DMS153 treated with DMSO at 0.1 percent for 48 hours (cell line): ENCODE measurements at regions not wholly inside any gene's neighbourhood (a gene's known extent, or its start where the extent isn't known, plus 50 kb on each side); places are given as distances from the start of the nearest gene placed in this dataset.

Experiments used
- DNase-seq: peaks from one replicate; lab custom pipeline; 2025; ENCODE audit not compliant: unreplicated experiment; lab: John Stamatoyannopoulos, UW

DNA sequence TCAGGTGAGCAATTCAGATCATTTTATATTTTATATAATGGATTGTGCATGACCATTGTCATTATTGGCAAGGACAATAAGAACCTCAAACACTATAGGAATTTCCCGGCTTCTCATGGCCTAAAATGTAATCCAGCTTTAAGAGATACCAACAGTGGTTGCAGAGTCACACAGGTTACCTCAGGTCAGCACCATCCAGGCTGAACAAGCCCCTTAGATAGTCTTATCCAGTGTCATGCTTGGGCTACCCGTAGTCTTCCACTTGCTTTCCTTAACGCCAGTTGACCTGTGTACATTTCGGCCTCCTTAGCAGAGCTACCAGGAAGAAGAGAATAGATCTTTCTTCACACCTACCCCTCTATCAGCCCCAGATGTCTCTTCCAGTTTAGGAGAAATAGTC lies 293.3 kb upstream of the SYT4 start:
- no peak for DNase-seq

DNA sequence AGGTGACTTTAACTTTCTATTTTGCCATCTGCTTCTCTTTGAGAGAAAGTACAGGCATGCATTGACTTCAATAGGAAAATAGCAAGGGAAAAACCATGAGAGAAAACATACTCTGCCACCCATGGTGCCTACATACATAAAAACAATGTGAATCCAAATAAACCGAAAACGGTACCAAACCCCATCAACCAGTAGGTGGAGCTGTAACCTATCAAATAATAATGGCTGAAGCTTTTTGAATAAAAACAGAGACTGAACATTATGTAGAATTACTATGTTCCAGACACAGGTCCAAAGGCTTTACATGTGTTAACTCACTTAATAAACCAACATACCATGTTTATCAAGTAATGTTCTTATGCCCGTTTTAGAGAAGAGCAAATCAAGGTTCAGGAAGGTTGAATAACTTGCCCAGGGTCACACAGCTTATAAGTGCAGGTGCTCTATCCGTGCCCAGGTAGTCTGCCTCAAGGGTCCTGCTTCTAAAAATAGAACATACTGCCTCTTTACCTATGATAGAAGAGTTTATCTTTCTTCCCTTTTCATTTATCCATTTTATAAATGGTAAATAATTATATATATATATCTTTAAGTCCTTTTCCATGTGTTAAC lies 293.9 kb upstream of the SYT4 start:
- peak; percentile 57 for DNase-seq

DNA sequence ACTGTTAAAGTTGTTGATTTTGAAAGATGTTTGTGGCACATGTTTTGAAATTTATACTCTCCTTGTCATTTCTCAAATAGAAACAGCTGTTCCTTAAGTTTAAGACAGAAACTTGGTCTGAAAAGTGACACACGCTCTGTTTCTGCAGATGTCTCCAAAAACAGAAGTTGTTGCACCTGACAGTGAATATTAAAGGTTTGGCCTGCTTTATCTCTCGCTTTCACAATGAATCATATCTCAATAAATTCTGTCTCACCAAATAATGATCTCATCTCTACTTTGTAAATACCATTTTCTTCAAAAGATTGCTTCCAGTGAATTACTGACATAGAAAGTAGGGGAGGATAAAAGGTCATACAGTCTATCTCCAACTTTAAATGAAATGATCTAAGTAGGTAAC lies 294.9 kb upstream of the SYT4 start:
- no peak for DNase-seq

DNA sequence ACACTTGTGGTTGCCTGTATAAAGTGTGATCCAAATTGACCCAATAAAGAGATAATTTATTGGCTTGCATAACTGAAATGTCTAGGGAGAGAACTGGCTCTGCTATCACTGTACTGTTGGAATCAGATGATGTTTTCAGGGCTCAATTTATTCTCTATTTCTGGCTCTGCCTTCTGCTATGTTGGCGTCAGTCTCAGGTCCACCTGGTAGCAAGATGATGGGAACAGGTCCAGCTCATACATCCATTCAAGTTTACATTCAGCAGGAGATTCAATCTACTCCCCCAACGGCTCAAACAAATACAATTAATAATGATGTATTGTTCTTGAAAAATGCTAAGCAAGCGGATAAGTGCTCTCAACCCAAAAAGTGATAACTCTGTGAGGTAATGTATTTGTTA lies 297.7 kb upstream of the SYT4 start:
- DNase-seq = no peak

DNA sequence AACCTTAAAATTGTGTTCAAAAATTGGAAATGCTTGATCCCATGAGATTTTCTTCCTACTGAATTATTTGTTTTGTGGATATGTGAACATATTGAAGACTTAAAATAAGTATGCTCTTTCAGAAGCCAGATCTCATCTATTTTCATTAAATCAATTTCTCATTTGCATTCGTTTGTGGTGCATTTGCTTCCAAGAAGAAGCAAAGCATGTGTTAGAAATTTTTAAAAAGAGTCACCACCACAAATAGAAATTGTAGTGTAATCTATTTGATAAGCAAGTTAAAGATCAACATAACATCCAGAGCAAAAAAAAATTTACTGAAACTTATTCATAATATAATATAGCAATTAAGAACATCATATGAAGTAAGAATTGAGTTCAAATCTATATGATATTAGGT lies 300.9 kb upstream of the SYT4 start:
- DNase-seq = no peak

DNA sequence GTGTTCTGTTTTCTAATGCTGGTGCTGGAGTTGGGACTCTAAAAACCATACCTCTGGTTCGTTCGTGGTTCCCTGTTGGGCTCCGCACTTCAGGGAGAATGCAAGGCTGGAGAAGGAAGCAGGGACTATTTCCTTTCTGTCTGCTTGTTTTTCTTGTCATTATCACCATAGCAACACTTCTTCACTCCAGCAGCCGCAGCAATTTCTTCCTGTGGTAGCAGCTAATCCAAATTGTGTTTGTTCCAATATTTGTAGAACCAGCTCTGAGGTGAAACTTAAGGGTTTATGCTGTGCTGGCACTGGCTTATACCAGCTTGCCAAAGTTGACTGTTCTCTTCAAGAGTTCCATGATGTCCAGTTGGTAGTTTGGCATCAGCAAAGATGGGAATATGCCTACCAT lies 301.4 kb upstream of the SYT4 start:
- no peak for DNase-seq

DNA sequence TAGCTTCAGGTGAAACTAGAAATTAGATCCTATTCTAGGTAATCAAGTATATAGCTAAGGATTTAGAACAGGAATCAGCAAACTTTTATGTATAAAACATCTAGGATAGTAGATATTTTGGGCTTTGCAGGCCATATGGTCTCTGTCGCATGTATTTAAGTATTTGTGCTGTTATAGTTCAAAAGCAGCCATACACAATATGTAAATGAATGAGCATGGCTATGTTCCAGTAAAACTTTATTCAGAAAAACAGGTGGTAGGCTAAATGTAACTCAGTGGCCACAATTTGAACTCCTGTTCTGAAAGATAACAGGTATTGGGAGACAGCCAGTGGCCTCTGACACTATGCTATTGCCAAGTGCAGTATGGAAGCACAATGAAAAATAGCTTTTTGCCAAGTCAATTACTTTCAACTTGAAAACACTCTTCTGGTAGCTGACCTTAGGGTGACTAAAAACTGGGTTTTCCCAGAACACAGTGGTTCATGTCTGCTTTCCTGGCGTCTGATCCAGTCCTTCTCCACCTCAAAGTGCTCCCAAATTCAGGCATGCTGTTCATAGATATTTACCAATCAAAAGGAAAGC lies 304.7 kb upstream of the SYT4 start:
- DNase-seq = no peak

DNA sequence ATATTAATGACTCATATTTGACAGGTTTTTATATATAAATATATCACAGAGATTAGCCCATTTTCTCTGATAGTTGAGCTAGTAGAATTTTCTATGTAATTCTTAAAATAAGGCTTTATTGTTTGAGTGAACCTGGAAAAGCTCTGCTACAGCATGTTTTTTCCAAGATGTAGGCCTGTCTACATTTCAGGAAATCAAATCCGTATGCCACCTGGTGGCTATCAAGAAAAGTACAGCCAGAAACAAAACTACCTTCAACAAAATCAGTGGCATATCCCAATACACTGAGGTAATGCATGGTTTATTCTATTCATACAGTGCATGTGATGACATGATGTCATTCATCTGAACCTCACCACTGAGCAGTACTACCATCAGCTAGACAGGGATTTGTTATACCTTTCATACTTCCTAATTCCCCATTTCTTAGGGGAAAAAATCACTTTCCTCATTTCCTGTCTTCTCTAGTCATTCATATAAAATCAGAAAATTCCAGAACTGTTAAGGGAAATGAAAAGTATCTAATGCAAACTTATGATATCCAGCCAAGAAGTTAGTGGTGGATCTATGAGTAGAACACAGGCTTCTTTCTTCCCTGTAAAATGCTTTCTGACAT lies 310.4 kb upstream of the SYT4 start:
- DNase-seq = peak; percentile 47

DNA sequence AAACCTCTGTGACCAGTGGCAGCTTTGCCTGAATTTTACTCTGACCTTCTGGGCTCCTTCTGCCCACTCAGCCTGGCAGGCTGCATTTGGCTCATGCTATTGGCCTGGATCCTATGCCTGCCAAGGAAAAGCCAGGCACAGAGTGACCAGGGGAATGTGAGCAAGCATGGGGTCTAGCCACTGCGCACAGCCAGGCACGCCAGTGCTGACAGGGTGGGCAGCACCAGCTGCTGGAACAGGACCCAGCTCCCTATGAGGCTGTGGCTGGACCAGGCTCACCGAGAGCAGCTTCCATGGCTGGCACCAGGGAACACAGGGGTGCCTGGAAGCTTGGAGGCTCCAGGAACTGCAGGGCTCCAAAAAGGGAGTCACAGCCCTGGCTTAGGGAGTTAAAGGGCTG lies 311.5 kb upstream of the SYT4 start:
- DNase-seq = no peak

DNA sequence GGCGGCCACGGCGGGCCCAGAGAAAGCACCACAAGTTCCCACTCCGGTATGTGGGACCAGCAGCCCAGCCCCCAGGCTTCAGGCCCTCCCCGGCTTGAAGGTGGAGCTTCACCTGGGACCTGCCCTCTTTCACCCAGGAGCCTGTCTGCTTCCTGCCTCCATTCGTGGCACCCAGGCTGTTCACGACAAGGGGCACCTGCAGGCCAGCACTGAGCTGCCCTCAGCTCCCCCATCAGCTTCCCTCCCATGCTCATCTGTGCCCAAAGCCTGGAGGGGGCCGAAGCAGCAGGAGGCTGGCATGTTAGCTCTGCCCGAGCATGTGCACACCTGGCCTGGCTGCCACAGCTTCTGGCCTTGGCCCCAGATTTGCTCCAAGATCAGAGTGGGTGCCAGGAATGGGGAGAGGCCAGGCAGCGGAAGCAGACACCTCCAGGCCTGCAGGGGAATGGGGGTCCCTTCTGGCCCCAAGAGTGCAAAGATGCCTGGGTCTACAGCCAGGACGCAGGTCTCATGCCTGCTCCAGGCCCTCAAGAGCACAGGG lies 312.4 kb upstream of the SYT4 start:
- no peak for DNase-seq

DNA sequence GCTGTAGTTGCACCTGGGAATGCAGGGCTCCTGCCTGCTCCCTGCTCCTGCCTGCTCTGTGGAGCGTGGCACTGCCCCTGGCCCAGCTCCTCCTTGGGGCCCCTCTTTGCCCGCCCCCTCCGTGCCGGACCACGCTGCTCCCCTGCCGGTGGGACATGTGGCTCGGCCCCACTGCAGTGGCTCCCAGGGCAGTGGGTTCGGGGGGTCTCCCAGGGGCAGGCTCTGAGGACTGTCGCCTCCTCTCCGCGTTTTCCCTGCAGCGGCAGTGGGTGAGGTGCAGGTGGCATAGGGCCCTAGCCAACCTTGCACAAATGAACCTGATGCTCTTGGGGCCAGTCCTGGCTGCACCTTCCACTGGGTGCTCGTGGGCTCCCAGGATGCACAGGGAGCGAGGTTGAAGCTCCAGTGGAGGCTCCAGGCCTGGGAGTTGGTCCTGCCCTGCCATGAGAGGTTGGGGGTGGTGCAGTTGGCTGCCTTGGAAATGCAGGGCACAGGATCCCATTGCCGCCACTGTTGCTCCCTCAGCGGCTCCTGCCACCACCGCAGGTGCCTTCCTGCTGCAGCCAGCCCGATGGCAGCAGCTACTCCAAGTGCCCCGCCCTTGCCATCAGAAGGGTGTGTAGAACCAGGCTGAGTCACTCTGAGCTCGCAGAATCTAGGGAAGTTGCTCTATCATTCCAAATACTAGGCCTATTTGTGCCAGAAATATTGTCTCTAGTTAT lies 313.1 kb upstream of the SYT4 start:
- DNase-seq = no peak

DNA sequence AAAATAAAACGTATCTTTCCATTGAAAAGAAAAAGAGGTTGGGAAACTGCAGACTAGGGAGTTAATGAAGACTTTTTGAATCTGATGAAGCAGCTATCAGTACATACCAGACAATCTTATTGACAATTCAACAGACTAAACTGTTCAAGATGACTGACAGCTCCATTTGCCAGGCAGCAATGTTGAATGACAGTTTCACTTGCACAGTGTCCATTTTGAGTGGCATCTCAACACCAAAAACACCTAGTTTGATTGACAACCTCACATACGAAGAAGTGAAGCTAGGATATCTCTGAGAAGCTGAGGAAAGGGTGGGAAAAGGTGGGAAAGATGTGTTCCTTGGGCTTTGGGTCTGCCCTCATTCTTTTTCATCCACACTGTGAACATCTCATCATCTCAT lies 315.0 kb upstream of the SYT4 start:
- DNase-seq = no peak

DNA sequence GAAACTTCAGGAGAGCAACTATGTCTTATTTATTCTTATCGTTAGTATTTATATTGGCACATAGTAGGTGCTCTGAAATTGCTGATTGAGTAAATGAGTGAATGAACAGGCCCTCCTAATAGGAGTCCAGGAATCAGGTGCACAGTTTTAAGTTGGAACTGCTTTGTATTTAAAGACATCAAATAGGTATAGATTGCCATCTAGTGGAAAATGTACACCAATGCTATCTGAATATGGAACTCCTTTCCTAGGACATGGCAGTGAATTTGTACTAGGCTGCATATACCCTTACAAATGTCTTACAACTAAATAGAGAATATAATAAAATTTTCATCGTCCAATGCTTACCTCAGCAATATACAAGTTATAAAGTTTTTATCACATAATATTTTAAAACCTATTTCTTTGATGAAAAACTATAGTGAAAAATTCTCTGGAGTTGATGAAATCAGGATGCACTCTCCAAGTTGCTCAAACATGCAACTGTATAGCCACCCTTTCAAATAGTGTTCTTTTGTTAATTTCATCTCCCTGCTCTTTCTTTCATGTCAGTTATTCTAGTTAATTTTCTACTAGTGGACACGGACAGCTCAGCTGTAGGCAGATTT lies 318.9 kb upstream of the SYT4 start:
- peak; percentile 61 for DNase-seq

DNA sequence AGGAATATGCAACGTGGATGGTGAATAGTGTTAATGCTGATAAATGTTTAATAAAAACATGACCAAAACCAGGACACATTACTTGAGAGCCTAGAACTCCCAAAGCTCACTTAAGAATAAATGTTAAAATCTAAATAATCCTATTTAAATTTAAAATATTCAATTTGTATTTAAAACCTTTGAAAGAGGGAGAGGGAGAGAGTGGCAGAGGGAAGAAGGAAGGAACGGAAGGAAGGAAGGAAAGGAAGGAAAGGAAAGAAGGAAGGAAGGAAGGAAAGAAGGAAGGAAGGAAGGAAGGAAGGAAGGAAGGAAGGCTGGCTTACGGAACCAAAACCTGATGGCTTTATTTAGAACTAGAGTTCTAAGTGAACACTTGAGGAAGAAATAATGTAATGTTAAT lies 324.1 kb upstream of the SYT4 start:
- DNase-seq = no peak

DNA sequence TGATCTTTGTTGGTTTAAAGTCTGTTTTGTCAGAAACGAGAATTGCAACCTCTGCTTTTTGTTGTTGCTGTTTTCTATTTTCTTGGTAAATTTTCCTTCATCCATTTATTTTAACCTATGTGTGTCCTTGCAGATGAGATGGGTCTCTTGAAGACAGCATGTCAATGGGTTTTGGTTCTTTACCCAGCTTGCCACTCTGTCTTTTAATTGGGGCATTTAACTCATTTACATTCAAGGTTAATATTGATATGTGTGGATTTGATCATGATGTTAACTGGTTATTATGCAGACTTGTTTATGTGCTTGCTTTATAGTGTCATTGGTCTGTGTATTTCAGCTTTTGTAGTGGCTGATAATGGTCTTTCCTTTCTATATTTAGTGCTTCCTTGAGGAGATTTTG lies 327.9 kb upstream of the SYT4 start:
- DNase-seq = no peak

DNA sequence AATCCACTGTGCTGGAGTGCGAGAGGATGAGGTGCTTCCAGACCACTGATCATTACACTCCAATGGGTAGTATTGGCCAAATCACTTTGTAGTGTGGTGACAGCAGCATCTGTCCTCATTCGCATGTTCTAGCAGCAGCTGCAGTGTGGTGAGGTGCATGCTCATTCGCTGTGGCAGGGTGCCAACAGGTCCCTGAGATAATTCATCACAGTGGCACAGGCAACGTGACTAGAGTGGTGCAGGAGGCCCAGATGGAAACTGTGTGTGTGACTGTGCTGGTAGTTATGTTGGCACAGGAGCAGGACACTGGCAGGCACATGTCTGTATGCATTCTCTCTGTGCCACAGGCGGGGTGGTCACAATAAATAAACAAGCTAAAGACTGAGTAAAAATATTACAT lies 329.5 kb upstream of the SYT4 start:
- DNase-seq = no peak

DNA sequence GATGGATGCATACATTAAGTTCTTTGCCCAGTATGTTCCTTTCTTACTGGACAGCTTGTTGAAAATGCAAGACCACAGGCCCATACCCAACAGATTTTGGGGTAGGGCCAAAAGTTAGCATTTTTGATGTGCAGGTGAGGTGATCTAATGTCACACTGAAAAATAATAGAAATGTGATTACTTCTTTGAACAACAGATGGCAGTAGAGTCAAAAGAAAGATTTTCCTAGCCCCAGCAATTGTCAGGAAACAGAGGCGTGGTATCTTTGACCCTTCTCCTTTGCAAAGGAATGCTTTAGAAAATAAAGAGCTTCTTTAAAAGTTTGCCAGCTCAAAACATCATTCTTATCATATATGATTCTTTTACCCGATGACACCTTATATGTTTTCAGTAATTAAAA lies 343.6 kb upstream of the SYT4 start:
- DNase-seq = peak; percentile 24

DNA sequence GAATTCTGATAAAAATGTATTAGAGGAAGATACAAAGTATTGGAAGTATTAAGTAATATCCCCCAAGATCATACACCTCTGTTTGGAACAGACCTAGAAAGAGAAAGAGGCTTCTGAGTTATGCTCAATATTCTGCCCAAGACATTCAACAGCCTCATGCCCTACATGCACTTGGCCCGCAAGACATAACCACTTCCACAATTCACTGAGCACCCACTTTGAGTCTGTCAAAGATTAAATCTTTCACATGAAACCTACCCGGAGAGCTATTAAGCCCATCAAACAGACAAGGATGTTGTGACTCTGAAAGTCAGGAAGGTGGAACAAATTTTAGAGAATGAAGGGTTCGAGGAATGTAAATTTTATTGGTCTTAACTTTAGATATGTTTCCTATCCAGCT lies 344.7 kb upstream of the SYT4 start:
- no peak for DNase-seq

DNA sequence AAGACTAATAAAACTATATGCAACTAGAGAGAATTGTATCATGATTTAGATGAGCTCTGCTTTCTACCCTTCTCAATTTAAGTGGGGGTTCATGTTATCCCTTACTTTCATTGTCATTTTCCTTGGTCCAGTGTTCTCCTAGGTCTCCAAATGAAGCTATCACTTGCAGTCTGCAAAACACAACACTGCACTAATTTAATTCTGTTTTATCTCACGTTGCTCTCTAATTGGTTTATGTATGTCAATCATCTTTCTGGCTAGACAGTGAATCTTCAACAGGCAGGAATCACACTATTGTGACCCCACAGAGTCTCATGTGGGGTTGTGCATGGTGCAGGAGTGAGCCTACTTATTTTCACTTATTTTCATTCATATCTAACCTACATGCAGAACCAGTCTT lies 348.3 kb upstream of the SYT4 start:
- no peak for DNase-seq

DNA sequence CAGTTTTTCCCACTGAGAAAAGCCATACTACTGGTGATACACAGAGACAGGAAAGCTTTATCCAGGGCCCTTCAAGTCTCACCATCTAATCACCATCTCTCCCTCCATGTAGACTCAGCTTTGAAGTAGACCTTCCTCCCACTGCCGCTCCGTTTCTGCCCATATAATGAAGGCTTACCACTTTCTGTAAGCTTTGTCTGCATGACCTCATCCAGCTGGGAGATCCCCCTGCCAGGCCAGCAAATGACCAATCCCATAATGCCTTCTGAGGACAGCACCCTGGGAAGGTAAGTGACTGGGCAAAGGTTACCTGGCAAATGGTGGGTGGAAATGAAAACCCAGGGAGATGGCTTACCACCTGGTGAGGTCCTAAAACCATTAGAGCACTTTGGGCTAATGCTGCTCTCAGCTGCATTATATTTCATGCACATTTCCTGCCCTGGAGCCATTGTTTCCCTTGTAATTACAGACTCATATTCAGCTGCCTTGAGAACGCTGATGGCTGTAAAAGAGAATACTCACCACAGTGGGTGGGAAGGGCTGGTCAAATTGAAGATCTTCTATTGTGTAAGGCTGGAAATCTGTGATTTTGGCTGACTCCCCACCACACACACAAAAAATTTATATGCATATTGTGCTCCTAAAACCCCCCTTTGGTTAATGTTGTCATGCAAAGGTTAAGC lies 350.7 kb upstream of the SYT4 start:
- DNase-seq = peak; percentile 38

DNA sequence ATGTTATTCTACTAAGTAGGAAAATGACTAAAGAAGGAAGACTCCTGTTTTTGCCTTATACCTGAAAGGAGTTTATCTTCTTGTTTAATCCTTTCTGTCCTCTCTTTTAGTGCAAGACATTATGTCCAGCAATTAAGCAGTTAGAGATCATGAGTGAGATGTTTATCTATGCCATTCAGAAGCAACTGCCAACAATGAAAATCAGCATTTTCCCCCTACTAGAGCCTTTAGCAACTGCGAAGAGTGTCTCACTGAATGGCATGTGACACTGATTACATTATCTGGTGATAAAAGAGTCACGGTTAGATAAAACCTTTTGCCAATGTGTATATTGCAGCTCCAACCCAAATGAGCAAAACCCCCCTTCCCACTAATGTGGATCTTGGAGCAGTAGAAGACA lies 357.7 kb upstream of the SYT4 start:
- no peak for DNase-seq
